OCI-LY1 (cell line): ENCODE measurements at regions not wholly inside any gene's neighbourhood (a gene's known extent, or its start where the extent isn't known, plus 50 kb on each side); places are given as distances from the start of the nearest gene placed in this dataset.

Experiments used
- H2AFZ ChIP-seq: fragments of 200-600 bp; sonication (generic), shearing (Covaris generic); 2 replicates; pipeline ENCODE4 v1.6.0; 2014; ENCODE audit warnings: antibody characterized with exemption, mild to moderate bottlenecking, low read length
- H3F3A ChIP-seq: fragments of 200-600 bp; sonication (generic), shearing (Covaris generic); 2 replicates; pipeline ENCODE4 v1.6.0; 2014; ENCODE audit warnings: mild to moderate bottlenecking, antibody characterized with exemption, low read length, moderate library complexity; ENCODE audit not compliant: insufficient read depth
- H3K27ac ChIP-seq: fragments of 200-600 bp; sonication (generic); 2 replicates; pipeline ENCODE4 v1.5.1; 2014; ENCODE audit warnings: low read length, mixed run types, mild to moderate bottlenecking, low read depth; ENCODE audit not compliant: poor library complexity, severe bottlenecking
- H3K27me3 ChIP-seq: fragments of 200-600 bp; sonication (generic); 2 replicates; pipeline ENCODE4 v1.6.0; 2014; ENCODE audit warnings: antibody characterized with exemption, mild to moderate bottlenecking, low read length, moderate library complexity; ENCODE audit not compliant: insufficient read depth
- H3K36me3 ChIP-seq: fragments of 200-600 bp; sonication (generic); 2 replicates; pipeline ENCODE4 v1.6.1; 2014; ENCODE audit warnings: mild to moderate bottlenecking, antibody characterized with exemption, low read length, moderate library complexity, mixed read lengths; ENCODE audit not compliant: insufficient read depth
- H3K4me1 ChIP-seq: fragments of 200-600 bp; sonication (generic); 2 replicates; pipeline ENCODE4 v1.5.1; 2014; ENCODE audit warnings: mild to moderate bottlenecking, low read length, moderate library complexity; ENCODE audit not compliant: insufficient read depth, severe bottlenecking
- H3K4me2 ChIP-seq: fragments of 200-600 bp; sonication (generic), shearing (Covaris generic); 2 replicates; pipeline ENCODE4 v1.6.1; 2014; ENCODE audit warnings: low read length
- H3K4me3 ChIP-seq: fragments of 200-600 bp; sonication (generic); 2 replicates; pipeline ENCODE4 v1.5.1; 2014; ENCODE audit warnings: low read length, low read depth, mild to moderate bottlenecking, mixed read lengths; ENCODE audit not compliant: poor library complexity, severe bottlenecking
- H3K79me2 ChIP-seq: fragments of 200-600 bp; shearing (Covaris generic); 2 replicates; pipeline ENCODE4 v1.6.1; 2016; ENCODE audit warnings: mixed run types, low read length, mixed read lengths; ENCODE audit not compliant: insufficient read depth
- H3K9ac ChIP-seq: fragments of 200-600 bp; sonication (generic), shearing (Covaris generic); 2 replicates; pipeline ENCODE4 v1.6.1; 2014; ENCODE audit warnings: mild to moderate bottlenecking, low read length, mixed read lengths
- H3K9me2 ChIP-seq: fragments of 200-600 bp; sonication (generic), shearing (Covaris generic); 2 replicates; pipeline ENCODE4 v1.6.1; 2014; ENCODE audit warnings: low read depth, mild to moderate bottlenecking, low read length, mixed read lengths
- H3K9me3 ChIP-seq: fragments of 200-600 bp; shearing (Covaris generic); 2 replicates; pipeline ENCODE4 v1.6.1; 2014; ENCODE audit warnings: low read length, mixed read lengths
- H4K20me1 ChIP-seq: fragments of 200-600 bp; sonication (generic), shearing (Covaris generic); 2 replicates; pipeline ENCODE4 v1.6.0; 2016; ENCODE audit warnings: mild to moderate bottlenecking, low read length; ENCODE audit not compliant: insufficient read depth
- EZH2 ChIP-seq: fragments of 200-600 bp; sonication (generic), shearing (Covaris generic); IDR thresholded peaks from 2 replicates; pipeline ENCODE4 v1.8.0; 2017; ENCODE audit warnings: borderline replicate concordance, mixed run types, mild to moderate bottlenecking, antibody characterized with exemption, low read length, moderate library complexity, mixed read lengths
- TF ChIP-seq, protein P1 (sequence below): fragments of 200-600 bp; sonication (generic), shearing (Covaris generic); IDR thresholded peaks from 2 replicates; pipeline ENCODE4 v1.5.1; 2017; ENCODE audit warnings: mild to moderate bottlenecking, antibody characterized with exemption, low read length, moderate library complexity, mixed read lengths

DNA sequence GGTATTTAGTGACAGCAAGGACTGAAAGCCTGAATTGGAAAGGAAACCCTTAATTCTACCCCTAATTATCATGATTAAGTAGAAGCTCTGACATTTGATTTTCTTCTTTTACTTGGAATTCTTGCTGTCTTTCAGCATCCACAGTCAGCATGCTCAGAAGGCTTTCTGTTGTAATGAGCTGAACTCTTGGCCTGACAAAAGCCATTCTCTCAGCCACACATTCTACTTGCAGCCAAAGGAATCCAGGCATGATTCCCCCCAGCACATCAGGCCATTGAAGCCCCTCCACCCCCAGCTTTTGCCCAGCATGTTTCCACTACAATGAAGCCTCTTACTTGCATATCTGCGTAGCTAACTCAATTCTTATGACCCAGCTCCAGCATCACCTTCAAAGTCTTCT lies 94.3 kb upstream of the FRMD4A start:
- H3K4me1 ChIP-seq: no peaks in the 10 kb centered on the region
- H4K20me1 ChIP-seq: no peaks in the 10 kb centered on the region
- no peaks in the 10 kb centered on the region for H3K9me2 ChIP-seq
- H3F3A ChIP-seq: no peaks in the 10 kb centered on the region
- H3K9ac ChIP-seq: no peak overlapping the region
- H2AFZ ChIP-seq: no peak overlapping the region
- H3K27me3 ChIP-seq: no peaks in the 10 kb centered on the region
- no peaks in the 10 kb centered on the region for H3K9me3 ChIP-seq
- H3K79me2 ChIP-seq: no peaks in the 10 kb centered on the region
- TF ChIP-seq EZH2: no peak
- TF ChIP-seq, protein P1, sequence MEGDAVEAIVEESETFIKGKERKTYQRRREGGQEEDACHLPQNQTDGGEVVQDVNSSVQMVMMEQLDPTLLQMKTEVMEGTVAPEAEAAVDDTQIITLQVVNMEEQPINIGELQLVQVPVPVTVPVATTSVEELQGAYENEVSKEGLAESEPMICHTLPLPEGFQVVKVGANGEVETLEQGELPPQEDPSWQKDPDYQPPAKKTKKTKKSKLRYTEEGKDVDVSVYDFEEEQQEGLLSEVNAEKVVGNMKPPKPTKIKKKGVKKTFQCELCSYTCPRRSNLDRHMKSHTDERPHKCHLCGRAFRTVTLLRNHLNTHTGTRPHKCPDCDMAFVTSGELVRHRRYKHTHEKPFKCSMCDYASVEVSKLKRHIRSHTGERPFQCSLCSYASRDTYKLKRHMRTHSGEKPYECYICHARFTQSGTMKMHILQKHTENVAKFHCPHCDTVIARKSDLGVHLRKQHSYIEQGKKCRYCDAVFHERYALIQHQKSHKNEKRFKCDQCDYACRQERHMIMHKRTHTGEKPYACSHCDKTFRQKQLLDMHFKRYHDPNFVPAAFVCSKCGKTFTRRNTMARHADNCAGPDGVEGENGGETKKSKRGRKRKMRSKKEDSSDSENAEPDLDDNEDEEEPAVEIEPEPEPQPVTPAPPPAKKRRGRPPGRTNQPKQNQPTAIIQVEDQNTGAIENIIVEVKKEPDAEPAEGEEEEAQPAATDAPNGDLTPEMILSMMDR: no peak
- no peak overlapping the region for H3K4me2 ChIP-seq
- H3K4me3 ChIP-seq: no peak overlapping the region
- H3K27ac ChIP-seq: no peak overlapping the region
- H3K36me3 ChIP-seq: no peaks in the 10 kb centered on the region

DNA sequence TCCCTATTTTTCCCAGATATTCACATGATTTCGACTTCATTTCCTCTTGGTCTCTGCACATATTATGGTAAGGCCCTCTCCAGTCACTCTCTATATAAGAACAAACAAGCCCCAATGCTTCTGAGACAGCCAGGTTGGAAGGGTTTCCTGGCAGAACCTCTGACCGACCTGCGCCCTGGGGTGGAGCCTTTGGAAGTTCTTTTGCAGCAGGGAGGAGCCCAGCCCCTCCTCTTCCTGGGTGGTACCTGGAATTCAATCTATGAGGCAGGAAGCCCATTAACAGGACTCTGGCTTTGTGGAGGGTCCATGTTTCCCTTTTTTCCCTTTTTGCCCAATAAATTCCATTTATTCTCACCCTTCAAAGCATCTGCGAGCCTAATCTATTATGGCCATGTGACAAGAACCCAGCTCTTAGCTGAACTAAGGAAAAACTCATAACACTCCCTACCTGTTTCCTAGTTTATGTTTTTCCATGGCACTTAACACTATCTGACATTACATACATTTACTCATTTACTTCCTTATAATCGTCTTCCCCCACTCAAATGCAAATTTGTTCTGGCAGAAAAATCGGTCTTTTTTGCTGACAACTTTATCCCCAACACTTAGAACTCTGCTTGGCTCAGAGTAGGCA lies 92.5 kb upstream of the FRMD4A start:
- Histone ChIP-seq H3K4me1 (no peaks in the 10 kb centered on the region), H3F3A (no peaks in the 10 kb centered on the region), H3K9me3 (no peaks in the 10 kb centered on the region), H3K79me2 (no peaks in the 10 kb centered on the region), H3K27ac (no peak overlapping the region), H3K4me3 (no peak overlapping the region), H3K36me3 (no peaks in the 10 kb centered on the region), H3K27me3 (no peaks in the 10 kb centered on the region), H3K4me2 (no peak overlapping the region), H3K9me2 (no peaks in the 10 kb centered on the region), H3K9ac (no peak overlapping the region), H4K20me1 (no peaks in the 10 kb centered on the region), H2AFZ (no peak overlapping the region)
- TF ChIP-seq, protein P1: no peak
- no peak for TF ChIP-seq EZH2

DNA sequence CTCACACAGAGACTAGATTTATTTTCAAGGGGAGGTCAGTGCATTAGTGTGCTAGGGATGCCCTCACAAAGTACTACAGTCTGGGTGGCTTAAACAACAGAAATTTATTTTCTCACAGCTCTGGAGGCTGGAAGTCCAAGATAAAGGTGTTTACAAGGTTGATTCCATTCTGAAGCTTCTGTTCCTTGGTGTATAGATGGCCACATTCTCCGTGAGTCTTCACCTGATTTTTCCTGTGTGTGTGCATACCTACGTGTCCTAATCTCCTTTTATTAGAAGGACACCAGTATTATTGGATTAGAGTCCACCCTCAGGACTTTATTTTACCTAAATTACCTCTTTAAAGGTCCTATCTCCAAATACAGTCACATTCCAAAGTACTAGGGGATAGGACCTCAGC lies 91.7 kb upstream of the FRMD4A start:
- no peaks in the 10 kb centered on the region for H3K36me3 ChIP-seq
- no peaks in the 10 kb centered on the region for H3K4me1 ChIP-seq
- H3K9me2 ChIP-seq: no peaks in the 10 kb centered on the region

More for the DNA sequence above, 91.7 kb upstream of the FRMD4A start:
- Histone ChIP-seq H3K4me2 (no peak overlapping the region), H3F3A (no peaks in the 10 kb centered on the region), H3K9ac (no peak overlapping the region), H3K79me2 (no peaks in the 10 kb centered on the region), H3K27ac (no peak overlapping the region), H3K27me3 (no peaks in the 10 kb centered on the region), H3K4me3 (no peak overlapping the region), H3K9me3 (no peaks in the 10 kb centered on the region), H4K20me1 (no peaks in the 10 kb centered on the region), H2AFZ (no peak overlapping the region)
- TF ChIP-seq, protein P1: no peak
- TF ChIP-seq EZH2: no peak
